GM12892 (cell line): ENCODE measurements at regions not wholly inside any gene's neighbourhood (a gene's known extent, or its start where the extent isn't known, plus 50 kb on each side); places are given as distances from the start of the nearest gene placed in this dataset.

Experiments
- DNase-seq: peaks from one replicate; pipeline ENCODE4 v3.0.0; 2011; ENCODE audit not compliant: insufficient read length
- FAIRE-seq: peaks from 2 replicates; lab custom pipeline; 2011; peaks lifted over from hg19 to GRCh38; lab: Jason Lieb, UNC
- POLR2A ChIP-seq: IDR thresholded peaks from 2 replicates; pipeline ENCODE4 v1.6.1; 2011; ENCODE audit warnings: low read depth, low read length, control low read depth
- POLR2AphosphoS5 ChIP-seq: IDR thresholded peaks from 2 replicates; pipeline ENCODE4 v1.6.1; 2011; ENCODE audit warnings: low read depth, low read length, control low read depth
- TAF1 ChIP-seq: IDR thresholded peaks from 2 replicates; pipeline ENCODE4 v1.6.1; 2011; ENCODE audit warnings: low read depth, mild to moderate bottlenecking, control low read depth, low read length, borderline replicate concordance

DNA sequence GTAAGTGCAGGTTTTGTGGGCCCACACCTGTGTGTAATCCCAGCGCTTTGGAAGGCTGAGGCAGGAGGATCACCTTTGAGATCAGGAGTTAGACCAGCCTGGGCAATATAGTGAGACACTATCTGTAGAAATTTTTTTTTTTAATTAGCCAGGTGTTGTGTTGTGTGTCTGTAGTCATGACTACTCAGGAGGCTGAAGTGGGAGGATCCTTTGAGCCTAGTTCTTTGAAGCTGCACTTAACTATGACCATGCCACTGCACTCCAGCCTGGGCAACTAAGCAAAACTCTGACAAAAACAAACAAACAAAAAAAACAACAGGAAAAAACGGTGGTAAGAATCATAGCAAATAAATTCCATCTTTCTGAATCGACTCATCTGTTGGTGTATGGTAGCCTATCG, 268.6 kb upstream of the PDGFD start:
- TF ChIP-seq TAF1 (no peak), POLR2AphosphoS5 (no peak), POLR2A (no peak)
- FAIRE-seq: no peak
- DNase-seq: no peak

DNA sequence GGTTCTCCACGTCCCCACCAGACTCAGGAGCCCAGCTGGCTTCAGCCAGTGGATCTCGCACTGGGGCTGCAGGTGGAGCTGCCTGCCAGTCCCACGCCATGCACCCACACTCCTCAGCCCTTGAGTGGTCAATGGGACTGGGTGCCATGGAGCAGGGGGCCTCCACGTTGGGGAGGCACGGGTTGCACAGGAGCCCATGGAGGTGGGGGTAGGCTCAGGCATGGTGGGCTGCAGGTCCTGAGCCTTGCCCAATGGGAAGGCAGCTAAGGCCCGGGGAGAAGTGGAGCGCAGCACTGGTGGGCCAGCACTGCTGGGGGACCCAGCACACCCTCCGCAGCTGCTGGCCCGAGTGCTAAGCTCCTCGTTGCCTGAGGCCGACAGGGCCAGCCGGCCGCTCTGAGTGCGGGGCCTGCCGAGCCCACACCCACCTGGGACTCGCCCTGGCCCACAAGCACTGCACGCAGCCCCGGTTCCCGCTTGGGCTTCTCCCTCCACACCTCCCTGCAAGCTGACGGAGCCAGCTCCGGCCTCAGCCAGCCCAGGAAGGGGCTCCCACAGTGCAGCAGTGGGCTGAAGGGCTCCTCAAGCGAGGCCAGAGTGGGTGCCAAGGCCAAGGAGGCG, 258.5 kb upstream of the PDGFD start:
- no peak for TF ChIP-seq TAF1
- no peak for TF ChIP-seq POLR2A
- no peak for TF ChIP-seq POLR2AphosphoS5
- DNase-seq (no peak), FAIRE-seq (no peak)

DNA sequence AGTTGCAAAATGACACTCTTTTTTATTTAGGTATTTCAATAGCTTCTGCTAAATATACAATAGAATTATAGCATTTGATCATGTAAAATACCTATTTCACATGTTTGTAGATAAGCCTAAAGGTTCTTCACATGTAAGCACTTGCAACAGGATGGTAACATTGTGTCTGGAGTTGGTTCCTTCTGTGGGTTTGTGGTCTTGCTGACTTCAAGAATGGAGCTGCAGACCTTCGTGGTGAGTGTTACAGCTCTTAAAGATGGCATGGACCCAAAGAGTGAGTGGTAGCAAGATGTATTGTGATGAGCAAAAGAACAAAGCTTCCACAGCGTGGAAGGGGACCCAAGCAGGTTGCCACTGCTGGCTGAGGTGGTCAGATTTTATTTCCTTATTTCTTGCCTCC, 246.4 kb upstream of the PDGFD start:
- DNase-seq: no peak
- TF ChIP-seq POLR2AphosphoS5 (no peak), TAF1 (no peak), POLR2A (no peak)

DNA sequence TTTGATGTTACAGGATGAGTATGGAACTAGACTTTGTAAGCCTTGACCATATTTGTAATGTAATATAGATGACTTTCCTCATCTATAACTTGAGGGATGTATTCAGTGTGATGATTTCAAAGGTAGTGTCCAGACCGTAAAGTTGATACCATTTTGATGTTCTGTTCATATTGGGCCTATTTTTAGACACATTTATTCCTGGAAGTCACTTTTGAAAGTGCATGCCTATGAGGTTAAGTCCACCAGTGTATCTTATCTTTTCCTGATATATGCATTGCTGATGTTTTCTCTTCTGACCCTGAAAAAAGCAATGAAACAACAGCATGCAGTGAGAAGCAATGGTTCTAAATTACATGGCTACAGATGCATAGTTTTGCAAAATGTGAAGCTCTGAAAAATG, 244.7 kb upstream of the PDGFD start:
- TF ChIP-seq TAF1 (no peak), POLR2AphosphoS5 (no peak), POLR2A (no peak)
- FAIRE-seq: peak; percentile 48
- no peak for DNase-seq

More for the DNA sequence above, 246.4 kb upstream of the PDGFD start:
- no peak for FAIRE-seq

DNA sequence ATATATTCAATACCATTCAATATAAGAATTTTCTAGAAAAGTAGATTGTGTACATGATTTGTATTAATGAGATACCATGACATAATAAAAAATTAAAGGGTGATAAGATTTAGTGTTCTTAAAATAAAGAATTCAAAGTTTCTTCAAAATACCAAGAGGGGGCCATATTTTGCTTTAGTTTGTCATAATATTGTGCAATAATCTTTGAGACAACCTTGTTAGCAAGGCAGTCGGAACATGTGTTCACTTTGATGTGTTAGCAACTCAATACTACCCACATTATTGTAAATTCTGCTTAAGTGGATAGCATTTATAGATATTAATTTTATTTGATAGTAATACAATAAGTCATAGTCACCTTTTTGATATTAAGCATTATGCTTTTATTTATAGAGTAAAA, 241.3 kb upstream of the PDGFD start:
- TF ChIP-seq POLR2AphosphoS5 (no peak), POLR2A (no peak), TAF1 (no peak)
- FAIRE-seq (no peak), DNase-seq (no peak)

DNA sequence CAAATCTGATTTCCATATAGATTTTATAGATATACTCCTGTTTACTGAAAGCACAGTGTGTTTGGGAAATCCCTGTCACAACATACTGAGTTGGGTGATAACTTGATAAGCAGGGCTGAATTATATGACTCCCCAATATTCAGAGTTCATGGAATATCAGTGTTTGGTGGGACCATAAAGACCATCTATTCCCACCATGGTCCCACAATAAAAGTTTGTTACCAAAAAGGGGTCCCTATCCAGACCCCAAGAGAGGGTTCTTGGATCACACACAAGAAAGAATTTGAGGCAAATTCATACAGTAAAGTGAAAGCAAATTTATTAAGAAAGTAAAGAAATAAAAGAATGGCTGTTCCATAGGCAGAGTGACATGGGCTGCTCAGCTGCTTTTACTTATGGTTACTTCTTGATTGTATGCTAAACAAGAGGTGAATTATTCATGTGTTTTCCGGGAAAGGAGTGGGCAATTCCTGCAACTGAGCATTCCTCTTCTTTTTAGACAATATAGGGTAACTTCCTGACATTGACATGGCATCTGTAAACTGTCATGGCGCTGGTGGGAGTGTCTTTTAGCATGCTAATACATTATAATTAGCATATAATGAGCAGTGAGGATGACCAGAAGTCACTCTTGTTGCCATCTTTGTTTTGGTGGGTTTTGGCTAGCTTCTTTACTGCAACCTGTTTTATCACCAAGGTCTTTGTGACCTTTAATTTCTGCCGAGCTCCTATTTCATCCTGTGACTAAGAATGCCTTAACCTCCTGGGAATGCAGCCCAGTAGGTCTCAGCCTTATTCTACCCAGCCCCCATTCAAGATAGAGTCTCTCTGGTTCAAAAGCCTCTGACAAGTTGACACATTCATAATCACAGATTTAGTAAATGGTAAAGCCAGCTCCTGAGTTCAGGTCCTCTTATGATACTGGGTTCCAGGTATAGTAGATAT, 240.6 kb upstream of the PDGFD start:
- no peak for TF ChIP-seq POLR2A
- no peak for TF ChIP-seq TAF1
- DNase-seq: no peak
- no peak for FAIRE-seq

DNA sequence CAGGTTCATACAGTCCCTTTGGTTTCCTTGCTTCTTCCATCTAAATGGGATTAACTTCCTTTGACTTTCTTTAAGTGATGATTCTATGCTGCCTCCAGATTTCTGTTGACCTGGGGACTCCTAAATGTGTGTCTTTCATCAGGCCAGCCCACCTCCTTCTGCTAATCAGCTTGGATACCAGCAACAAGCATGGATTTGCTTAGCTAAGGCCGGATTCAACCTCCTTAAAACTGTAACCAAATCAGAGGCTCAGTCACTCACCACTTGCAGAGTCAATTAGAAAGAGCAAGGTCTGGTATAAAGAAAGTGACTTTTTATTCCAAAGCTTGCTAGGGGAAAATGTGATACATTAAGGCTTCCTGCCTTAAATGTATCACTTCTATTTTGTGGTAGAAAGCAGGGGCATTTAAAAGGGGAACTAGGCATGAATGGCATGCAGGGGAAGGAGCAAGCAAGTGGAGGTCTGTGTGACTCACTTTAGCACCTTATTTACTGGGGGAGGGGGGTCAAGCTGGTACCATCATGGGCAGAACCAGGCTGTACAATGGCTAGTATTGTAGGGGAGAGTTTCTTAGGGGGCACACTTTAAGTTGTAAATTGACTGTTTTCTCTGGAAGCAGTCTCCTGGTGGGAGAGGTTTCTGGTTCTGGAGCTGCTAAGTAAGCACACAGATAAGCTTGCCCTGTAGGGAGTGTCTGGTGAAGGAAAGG, 239.0 kb upstream of the PDGFD start:
- DNase-seq: no peak
- FAIRE-seq: no peak
- no peak for TF ChIP-seq POLR2A
- no peak for TF ChIP-seq TAF1
- no peak for TF ChIP-seq POLR2AphosphoS5

DNA sequence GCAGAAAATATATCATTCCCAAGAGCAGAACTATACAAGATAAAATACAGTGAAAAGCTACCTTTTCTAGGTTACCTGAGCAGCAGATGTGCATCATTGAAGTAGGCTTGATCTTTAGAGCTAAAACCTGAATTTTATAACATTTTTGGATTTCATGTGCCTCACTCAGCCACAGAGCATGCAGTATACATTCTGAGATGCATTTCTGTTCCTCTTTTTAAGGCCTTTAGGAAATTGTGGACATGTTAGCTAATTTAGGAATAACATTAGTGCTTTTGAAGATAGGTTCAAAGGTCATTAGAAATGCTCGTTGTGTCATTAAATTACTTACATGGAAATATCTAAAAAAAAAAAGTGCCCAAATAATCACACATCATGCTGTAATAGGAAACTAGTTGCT, 230.6 kb upstream of the PDGFD start:
- DNase-seq (no peak), FAIRE-seq (no peak)
- TF ChIP-seq POLR2A (no peak), POLR2AphosphoS5 (no peak), TAF1 (no peak)

DNA sequence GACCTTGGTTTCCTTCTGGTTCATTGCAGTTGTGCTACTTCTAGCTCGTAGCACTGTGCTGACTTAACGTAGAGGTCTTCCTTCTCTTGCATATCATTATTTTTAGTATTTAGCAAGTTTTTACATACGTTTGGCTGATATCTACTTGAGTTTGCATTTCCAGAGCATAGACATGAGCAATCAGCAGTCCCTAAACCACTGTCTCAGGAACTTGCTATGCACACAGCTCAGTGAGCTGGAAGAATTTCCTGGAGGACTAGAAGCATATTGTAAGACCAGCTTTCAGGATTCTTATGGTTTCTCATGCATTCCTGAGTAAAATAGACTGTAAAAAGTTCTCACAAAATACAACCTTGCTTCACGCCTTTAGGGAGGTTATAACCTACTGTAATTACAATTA, 226.7 kb upstream of the PDGFD start:
- DNase-seq (no peak), FAIRE-seq (no peak)
- TF ChIP-seq POLR2A: no peak
- no peak for TF ChIP-seq TAF1
- TF ChIP-seq POLR2AphosphoS5: no peak

DNA sequence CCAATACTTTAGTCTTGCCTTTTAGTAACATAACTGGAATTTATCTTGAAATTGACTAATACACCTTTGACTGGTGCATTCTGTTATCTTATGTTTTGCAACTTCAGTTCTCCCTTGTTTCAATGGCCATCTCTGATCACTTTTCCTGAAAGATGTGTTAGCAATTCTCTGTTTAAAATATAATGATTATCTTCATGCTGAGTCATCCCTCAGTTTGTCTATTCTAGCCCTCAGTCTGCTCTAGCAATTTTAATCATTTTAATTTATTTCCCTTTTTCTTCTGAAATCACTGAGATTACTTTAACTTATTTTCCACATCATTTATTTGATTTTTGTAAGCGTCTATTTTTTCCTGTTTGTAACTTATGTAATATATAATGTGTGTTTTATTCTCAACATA, 221.9 kb upstream of the PDGFD start:
- DNase-seq (no peak), FAIRE-seq (no peak)
- no peak for TF ChIP-seq POLR2A

DNA sequence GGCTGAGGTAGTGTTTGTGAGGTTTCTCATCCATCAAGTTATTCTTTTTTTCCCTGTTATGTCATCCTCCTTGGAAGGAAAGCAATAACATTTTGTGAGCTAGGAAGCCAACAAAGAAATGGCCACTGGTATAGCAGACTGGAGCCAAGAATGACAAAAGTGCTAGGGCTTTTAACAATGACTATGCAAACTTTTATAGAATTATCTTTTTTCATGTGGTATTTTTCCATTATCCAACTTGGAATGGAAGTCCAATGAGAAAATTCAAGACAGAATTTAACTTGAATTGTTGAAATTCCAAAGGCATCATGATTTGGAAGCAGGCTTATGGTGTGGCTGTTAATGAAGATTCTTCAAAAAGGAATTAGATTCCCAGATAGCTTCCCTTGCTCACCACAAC, 216.4 kb upstream of the PDGFD start:
- DNase-seq (no peak), FAIRE-seq (no peak)
- TF ChIP-seq TAF1 (no peak), POLR2AphosphoS5 (no peak), POLR2A (no peak)
